Activated CD4-positive, alpha-beta T cell treated with anti-CD3 and anti-CD28 coated beads, Interleukin-2, amount 50 U/mL, for 48 hours (primary cell): ENCODE measurements at regions not wholly inside any gene's neighbourhood (a gene's known extent, or its start where the extent isn't known, plus 50 kb on each side); places are given as distances from the start of the nearest gene placed in this dataset.
"Not testable (repeated sequence)": the region's sequence is repeated elsewhere in the genome, so short reads cannot be mapped to it uniquely, and the experiment has no call there.

Source experiments
- DNase-seq, 2 experiments: peaks; one replicate each; pipeline ENCODE4 v3.0.0-alpha.2; 2020

- no peak for DNase-seq
Measured at GRCh38 chr1:219560856-219561255, 52.0 kb downstream of the ZC3H11B start.

DNA sequence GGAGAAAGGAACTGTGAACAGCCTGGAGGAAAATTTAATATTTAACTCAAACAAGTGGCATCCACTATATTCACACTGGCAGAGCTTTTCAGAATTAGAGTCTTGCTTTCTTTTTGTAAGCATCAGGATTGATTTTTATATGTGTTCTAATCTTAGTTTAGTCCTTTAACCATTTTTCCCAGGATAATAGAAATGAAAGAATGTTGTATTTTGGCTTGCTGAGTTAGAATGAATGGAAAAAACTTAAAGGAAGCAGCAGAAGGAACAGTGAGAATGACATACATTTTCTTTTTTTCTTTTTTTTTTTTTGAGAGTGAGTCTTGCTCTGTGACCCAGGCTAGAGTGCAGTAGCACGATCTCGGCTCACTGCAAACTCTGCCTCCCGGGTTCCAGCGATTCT lies 53.0 kb downstream of the ZC3H11B start:
- no peak for DNase-seq

DNA sequence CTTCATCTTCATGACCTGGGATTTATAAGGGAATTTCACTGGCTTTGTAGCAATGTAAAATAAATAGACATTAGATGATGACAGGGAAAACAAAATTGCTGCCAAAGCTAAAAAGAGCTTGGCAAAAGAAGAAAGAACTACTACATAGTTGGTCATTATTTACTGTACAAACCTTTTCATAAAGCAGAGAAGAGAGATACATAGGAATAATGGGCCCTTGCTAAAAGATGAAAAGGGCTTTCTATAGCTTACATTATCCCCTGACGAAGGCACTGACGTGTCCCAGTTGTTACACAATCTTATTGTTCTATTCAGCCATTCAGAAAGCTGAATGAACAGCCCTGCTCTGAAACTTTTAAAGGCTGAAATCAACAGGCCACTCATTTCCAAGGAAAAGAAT lies 57.1 kb downstream of the ZC3H11B start:
- DNase-seq = no peak

DNA sequence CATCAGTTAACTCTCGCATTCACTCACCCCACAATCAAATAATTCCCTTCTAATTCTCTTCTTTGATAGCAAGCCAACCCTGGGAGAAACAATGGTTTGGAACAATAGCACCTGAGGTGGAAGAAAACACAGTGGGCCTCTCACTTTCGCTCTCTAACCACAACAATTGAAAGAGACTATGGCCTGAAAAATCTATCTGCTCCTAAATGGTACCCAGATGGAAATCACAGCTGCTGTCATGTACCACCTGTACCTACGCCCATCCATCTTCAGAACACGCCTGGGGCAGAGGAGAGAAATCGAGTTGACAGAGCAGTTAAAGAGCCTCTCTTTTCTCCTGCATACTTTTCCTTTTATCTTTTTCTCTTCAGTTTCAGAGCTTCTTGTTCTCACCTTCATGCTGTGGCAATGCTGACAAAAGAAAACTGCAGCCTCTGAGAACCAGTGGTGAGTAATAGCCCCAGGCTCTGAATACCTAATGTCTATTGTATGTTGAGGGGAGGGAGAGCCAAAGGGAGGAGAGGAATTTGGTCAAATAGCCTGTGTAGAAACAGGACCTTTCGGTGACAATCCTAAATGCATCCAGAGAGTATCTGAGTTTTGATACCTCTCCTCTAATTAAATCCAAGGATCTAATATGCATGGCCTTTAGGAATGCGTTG lies 57.7 kb downstream of the ZC3H11B start:
- no peak for DNase-seq

DNA sequence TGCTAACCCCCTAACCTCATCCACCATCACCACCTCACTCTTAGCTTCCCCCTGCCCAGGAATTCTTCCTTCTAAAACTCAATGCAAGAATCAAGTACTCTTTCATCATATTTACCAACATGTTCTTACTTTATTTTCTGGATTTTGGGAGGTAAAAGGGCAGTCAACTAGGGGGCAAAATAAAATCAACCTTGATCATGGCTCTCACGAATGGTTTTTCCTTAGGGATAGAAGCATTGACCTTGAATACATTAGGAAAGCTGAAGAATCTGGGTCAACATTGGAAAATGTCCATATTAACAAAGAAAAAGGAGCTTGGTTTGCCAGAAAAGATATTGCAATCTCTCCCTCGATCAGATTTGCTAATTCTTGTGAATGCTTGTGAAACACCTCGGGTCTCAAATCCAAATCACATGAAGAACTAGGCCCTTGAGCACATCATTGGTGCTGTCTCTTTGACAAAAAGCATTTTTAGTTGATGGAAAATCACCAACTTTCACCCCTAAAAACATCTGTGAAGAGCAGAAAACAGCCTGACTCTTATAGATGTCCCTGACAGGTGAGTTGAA lies 58.9 kb downstream of the ZC3H11B start:
- no peak for DNase-seq

DNA sequence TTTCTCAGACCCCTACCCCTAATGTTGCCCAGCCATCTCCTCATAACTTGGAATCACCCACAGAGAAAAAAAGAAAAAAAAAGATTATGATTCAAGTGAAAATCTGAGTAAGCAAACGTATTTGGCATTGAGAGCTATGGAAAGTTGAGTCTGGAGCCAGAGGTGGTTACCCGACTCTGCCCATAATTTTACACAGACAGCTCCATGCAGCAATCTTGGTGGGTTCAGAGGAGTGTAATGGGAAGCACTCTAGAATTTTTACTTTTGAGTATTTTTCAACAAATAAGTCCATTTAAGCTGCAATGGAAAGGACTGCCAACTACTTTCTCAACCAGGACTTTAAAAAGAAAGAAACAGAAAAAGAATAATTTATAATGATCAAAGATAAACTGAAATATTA lies 62.7 kb downstream of the ZC3H11B start:
- DNase-seq = no peak

DNA sequence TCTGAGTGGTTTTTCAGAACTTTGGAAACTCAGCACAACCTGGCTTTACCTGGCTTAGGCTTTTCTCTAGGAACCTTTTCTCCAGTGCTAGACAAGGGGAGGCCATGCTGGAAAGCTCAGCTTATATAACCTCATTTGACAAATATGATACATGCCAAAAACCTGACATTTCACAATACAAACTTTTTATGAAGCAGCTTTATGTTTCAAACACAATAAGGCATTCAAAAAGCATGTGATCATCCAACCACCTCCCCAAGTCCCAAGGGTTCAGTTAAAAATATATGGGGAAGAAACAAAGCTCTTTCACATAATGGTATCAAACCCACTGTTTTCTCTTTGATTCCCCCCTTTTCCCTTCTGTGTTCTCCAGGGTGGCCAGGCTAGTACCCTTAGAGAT lies 63.7 kb downstream of the ZC3H11B start:
- DNase-seq = no peak

DNA sequence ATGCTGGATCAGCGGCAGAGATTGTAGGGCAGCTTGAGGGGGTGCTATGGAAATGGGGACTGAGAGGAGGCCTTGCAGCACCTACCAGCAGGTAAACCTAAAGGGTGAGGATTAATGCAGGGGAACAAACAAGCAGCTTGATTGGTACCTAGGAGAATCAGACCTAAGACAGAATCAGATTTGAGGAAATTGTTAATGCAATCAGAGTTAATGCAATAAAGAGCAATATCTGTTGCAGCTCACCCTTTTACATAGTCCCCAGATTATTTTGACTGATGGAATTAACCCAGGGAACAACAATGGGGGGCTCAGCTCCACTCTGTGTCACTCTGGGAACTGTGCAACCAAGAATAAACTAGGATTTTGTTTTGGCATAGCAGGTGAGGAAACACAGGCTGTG lies 64.5 kb downstream of the ZC3H11B start:
- DNase-seq = no peak

- DNase-seq = not testable (repeated sequence)
Measured at GRCh38 chr1:219545756-219546155, 67.1 kb downstream of the ZC3H11B start.

DNA sequence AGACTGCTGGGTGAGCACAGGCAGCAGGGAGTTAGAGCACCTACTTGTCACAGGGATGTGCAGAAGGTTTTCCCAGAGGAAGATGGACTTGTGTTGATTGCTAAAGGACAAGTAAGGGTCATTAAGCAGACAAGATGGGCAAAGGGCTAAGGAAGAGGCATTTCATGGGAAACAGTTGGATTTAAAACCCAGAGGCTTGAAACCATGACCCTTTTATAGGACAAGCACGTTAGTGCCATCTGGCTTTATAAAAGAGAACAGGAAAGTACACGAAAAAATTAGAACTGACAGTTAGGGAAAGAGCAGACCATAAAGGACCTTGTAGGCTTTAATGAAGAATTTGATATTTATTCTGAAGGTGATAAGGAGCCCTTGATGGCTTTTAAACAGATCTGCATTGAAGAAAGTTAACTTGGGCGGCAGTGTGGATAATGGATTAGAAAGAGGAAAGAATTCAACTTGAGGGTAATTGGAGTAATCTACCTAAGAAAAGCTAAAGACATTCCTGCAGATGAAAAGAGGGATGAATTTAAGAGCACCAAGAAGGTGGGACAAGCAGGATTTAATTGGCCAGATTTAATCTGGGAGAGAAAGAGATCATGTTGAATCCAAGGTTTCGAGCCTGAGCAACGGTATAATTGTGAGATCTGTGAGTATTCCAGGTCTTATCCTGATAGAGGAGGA lies 68.6 kb downstream of the ZC3H11B start:
- no peak for DNase-seq

- DNase-seq = no peak
Measured at GRCh38 chr1:219542828-219543518, 69.9 kb downstream of the ZC3H11B start.

GRCh38 chr1:219541946-219542345 lies 71.0 kb downstream of the ZC3H11B start:
- DNase-seq = no peak

DNA sequence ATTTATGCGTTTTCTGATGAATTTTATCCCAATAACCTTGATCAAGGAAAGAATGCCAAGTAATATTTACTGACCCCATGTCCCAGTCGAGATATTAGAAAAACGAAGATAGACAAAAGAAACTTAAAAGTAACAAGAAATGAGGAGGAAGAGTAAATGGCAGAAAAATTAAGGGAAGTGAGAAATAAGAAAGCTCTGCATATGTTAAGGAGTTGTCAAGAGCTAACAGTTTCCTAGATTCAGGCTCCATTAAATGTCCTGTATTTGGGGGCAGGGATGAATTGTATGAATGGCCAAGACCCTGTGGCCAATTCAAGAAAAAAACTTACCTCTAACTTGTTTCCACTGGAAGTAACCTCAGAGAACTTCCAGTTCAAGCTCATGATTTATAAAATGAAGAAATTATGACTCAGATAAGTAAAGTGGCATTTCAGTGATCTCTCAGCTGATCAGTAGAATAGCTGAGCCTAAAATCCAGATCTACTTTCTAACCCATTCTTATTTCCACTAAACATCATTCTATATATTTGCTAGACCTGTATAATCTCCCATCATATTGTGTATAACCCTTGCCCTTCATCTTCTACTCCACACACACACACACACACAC lies 73.2 kb downstream of the ZC3H11B start:
- DNase-seq = no peak

- no peak for DNase-seq
Measured at GRCh38 chr1:219538886-219539285, 74.0 kb downstream of the ZC3H11B start.

GRCh38 chr1:219537223-219537631 lies 75.7 kb downstream of the ZC3H11B start:
- DNase-seq = no peak

- no peak for DNase-seq
Measured at GRCh38 chr1:219536038-219536437, 76.9 kb downstream of the ZC3H11B start.

DNA sequence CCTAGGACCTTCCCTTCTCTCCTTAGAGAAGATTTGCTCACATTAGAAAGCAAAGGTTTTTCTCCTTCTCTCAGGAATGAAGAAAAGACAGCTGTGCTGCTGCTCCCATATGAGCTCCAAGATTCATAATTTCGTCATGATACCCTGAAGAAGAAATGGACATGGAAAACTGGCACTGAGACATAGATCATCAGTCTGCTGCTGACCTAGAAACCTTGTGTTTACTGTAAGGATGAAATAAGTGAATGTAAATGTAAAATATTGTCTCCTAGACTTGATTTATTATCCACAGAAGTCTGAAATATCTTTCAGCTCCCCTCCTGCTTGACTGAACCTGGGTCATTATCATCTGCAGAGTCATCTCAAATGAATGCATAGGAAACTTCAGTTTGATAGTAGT lies 77.9 kb downstream of the ZC3H11B start:
- DNase-seq = no peak

DNA sequence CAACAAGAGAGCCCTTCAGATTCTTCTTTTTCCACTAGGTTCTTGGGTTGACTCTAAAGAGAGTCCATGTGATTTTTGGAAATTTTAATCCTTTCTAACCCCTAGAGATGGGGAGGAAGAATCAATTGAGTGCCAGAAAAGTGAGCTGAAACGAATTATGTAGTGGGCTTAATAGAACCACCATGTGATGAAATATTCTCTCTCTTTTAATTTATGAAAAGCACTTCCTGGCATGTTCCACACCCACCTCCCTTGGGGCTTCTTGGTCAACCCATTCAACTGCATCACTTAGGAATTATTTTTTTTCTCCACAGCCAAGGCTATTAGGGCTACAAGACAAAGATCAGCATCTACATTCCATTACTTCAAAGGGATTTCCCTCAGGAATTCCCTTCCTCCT lies 79.6 kb downstream of the ZC3H11B start:
- DNase-seq = no peak

DNA sequence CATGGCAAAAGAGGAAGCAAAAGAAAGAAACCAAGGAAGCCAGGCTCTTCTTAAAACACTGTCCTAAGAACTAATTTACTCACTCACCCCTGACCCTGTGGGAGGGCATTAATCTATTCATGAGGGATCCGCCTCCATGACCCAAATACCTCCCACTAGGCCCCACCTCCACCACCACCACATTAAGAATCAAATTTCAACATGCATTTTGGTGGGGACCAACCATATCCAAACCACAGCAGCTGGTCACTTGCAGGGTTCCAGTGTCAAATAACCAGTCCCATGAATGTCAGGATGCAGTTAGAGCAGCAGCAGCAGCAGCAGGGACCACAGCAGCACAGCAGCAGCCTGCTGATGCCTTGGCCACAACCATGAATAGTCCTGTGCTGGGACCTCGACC lies 83.8 kb downstream of the ZC3H11B start:
- no peak for DNase-seq

- DNase-seq = no peak
Measured at GRCh38 chr1:219528633-219529032, 84.3 kb downstream of the ZC3H11B start.

- no peak for DNase-seq
Measured at GRCh38 chr1:219527994-219528393, 84.9 kb downstream of the ZC3H11B start.

DNA sequence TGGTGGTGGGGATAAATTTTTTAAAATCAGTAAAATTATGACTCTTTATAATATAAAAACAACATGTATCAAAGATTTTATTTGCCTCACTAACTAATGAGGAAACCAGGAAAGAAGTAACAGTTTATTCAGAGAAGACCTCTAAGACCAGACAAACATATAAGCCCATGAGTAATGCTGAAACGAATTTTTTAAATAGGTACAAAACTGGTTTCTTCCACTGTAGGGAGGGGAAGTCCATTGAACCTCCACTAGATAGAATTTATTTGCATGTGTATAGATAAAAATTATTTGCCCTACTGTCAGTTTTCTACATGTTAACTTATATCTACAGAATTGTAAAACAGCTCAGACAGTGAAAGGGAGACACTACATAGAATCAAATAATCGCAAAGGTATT lies 86.8 kb downstream of the ZC3H11B start:
- DNase-seq = no peak

DNA sequence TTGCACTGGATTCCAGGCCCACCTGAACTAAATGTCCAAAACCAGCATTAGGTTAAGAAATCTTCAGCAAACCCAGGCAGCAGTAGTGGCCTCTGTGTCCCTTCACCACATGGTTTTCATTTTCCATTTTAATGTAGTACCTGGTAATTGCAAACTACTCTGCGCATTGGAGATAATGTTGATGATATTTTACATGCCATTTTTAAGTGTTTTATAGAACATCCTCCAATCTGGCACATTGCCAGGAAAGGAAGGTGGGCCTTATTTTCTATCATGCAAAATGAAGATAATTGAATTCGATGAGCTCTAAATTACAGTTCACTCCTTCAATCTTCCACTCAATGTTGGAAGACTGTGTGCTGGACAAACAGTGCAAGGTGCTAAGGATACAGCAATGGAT lies 89.5 kb downstream of the ZC3H11B start:
- no peak for DNase-seq

- no peak for DNase-seq
Measured at GRCh38 chr1:219521325-219521724, 91.6 kb downstream of the ZC3H11B start.
